Tibial artery (tissue), 4 donors: ENCODE measurements at regions not wholly inside any gene's neighbourhood (a gene's known extent, or its start where the extent isn't known, plus 50 kb on each side); places are given as distances from the start of the nearest gene placed in this dataset.

ENCODE experiments used
- DNase-seq, 2 donors: peaks; one replicate each; pipeline ENCODE4 v3.0.0-alpha.2; 2019
- H3K27ac ChIP-seq, 2 donors: fragments of 200-600 bp; sonication (generic) in 1 of 2; 1 replicate in 1 of 2; 2 replicates in 1 of 2; pipeline ENCODE4 v1.5.1; 2018 to 2019; ENCODE audit warnings: mild to moderate bottlenecking in 1 of 2
- H3K27me3 ChIP-seq, 2 donors: fragments of 200-600 bp; sonication (generic) in 1 of 2; one replicate each; pipeline versions ENCODE4 v1.5.1 to v1.6.0; 2016 to 2019
- H3K36me3 ChIP-seq, 3 donors: fragments of 200-600 bp; sonication (generic) in 2 of 3; one replicate each; pipeline ENCODE4 v1.5.1; 2016 to 2019; ENCODE audit warnings: mild to moderate bottlenecking in 2 of 3
- H3K4me1 ChIP-seq, 4 donors: fragments of 200-600 bp; sonication (generic) in 2 of 4; 1 replicate in 3 of 4; 2 replicates in 1 of 4; pipeline ENCODE4 v1.5.1; 2016 to 2019
- H3K4me3 ChIP-seq, 2 donors: fragments of 200-600 bp; sonication (generic) in 1 of 2; 1 replicate in 1 of 2; 2 replicates in 1 of 2; pipeline ENCODE4 v1.5.1; 2018 to 2019; ENCODE audit warnings: mild to moderate bottlenecking in 2 of 2
- H3K9me3 ChIP-seq, 3 donors: fragments of 200-600 bp; sonication (generic) in 1 of 3; one replicate each; pipeline ENCODE4 v1.5.1; 2016 to 2019
- CTCF ChIP-seq, 2 experiments: fragments of 200-600 bp in 1 of 2; fragments of 450-650 bp in 1 of 2; IDR thresholded peaks; one replicate each; pipeline ENCODE4 v1.5.1; 2017 to 2019; ENCODE audit warnings: antibody characterized with exemption in 2 of 2, mild to moderate bottlenecking in 1 of 2, moderate library complexity in 1 of 2
- intact Hi-C: fragments of 100-400 bp; cut with DNase I; formaldehyde crosslinking; loops from one replicate; pipeline ENCODE4 v1.15.0; 2023; ENCODE audit warnings: low total_unique reads

DNA sequence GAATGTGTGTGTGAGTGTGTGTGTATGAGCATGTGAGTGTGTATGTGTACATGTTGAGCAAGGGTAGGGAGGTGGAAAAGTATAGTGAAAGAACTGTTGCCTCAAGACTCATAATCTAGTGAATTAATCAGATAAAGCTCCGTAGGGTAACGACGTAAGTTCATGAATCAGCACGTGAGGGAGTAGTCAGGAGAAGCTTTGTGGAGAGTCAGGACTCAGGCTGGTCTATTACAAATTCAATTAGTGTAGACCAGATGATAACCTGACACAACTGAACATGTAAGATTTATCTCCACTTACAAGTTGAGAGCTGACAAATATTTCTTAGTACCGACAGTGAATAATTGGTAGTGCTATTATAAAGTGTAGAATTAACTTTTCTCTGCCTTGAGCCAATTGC, 194.5 kb downstream of the RAD51AP2 start:
- H3K4me1 ChIP-seq: no peaks in the 10 kb centered on the region
- no peak for DNase-seq

DNA sequence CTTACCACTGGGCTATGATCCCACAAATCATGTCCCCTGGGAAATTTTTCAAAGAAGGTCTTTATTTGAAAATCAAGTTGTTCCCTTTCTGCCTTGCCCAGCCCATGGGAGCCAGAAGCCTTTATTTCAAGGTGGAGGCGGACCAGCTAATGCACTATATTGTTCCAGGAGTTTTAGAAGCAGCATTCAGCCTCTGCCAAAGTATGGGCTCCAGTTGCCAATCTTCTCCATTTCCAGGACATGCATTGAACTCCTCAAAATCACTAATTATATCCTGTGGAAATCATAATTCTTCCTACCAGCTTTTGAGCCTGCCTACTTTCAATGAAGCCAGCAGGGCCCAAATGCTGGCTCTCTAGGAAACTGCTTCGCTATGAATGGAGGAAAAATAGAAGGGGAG, 195.8 kb downstream of the RAD51AP2 start:
- Histone ChIP-seq H3K27me3 (no peaks in the 10 kb centered on the region), H3K36me3 (no peaks in the 10 kb centered on the region), H3K9me3 (no peaks in the 10 kb centered on the region), H3K4me3 (no peak overlapping the region), H3K4me1 (no peaks in the 10 kb centered on the region), H3K27ac (no peak overlapping the region)
- intact Hi-C loops: no loop called here
- DNase-seq: no peak
- no peak for TF ChIP-seq CTCF (IDR thresholded peaks at IDR 0.05)

More for the DNA sequence above, 194.5 kb downstream of the RAD51AP2 start:
- no peak for TF ChIP-seq CTCF (IDR thresholded peaks at IDR 0.05)
- no peaks in the 10 kb centered on the region for H3K36me3 ChIP-seq
- H3K27me3 ChIP-seq: no peaks in the 10 kb centered on the region
- no peaks in the 10 kb centered on the region for H3K9me3 ChIP-seq
- no peak overlapping the region for H3K4me3 ChIP-seq
- intact Hi-C loops: no loop called here
- H3K27ac ChIP-seq: no peak overlapping the region

GRCh38 chr2:17319090-17319489, 199.2 kb downstream of the RAD51AP2 start:
- intact Hi-C loops: no loop called here
- DNase-seq: no peak
- Histone ChIP-seq H3K36me3 (no peaks in the 10 kb centered on the region), H3K27ac (no peak overlapping the region), H3K9me3 (no peaks in the 10 kb centered on the region), H3K4me3 (no peak overlapping the region), H3K27me3 (no peaks in the 10 kb centered on the region), H3K4me1 (no peaks in the 10 kb centered on the region)
- no peak for TF ChIP-seq CTCF (IDR thresholded peaks at IDR 0.05)

DNA sequence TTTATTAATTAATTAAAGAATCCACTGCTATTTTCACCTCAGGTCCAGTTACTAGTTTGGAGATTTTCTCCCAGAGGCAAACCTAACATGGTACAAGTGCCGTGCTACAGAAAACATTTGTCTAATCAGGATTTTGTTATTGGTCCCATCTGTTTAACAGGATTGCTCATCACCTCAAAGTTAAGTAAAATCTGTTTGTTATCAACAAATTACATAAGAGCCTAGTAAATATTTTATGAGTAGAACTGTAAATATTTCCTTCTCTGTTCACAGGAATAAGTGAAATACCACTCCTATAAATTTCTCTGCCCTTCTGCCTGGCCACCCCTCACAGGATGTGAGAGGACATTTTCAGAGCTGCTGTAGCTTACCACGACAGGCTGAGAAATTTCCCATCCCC, 200.2 kb downstream of the RAD51AP2 start:
- Histone ChIP-seq H3K9me3 (no peaks in the 10 kb centered on the region), H3K36me3 (no peaks in the 10 kb centered on the region), H3K4me1 (no peaks in the 10 kb centered on the region), H3K4me3 (no peak overlapping the region), H3K27ac (no peak overlapping the region), H3K27me3 (no peaks in the 10 kb centered on the region)
- no peak for TF ChIP-seq CTCF (IDR thresholded peaks at IDR 0.05)
- intact Hi-C loops: no loop called here
- DNase-seq: no peak

GRCh38 chr2:17317439-17317976, 200.7 kb downstream of the RAD51AP2 start:
- H3K36me3 ChIP-seq: no peaks in the 10 kb centered on the region
- H3K9me3 ChIP-seq: no peaks in the 10 kb centered on the region
- H3K4me3 ChIP-seq: no peak overlapping the region
- intact Hi-C loops: no loop called here
- H3K27me3 ChIP-seq: no peaks in the 10 kb centered on the region
- no peak for TF ChIP-seq CTCF (IDR thresholded peaks at IDR 0.05)
- no peak for DNase-seq
- no peak overlapping the region for H3K27ac ChIP-seq
- H3K4me1 ChIP-seq: no peaks in the 10 kb centered on the region

- Histone ChIP-seq H3K27me3 (no peaks in the 10 kb centered on the region), H3K4me1 (no peaks in the 10 kb centered on the region), H3K9me3 (no peaks in the 10 kb centered on the region), H3K27ac (no peak overlapping the region), H3K4me3 (no peak overlapping the region), H3K36me3 (no peaks in the 10 kb centered on the region)
- no peak for TF ChIP-seq CTCF (IDR thresholded peaks at IDR 0.05)
- intact Hi-C loops: no loop called here
- DNase-seq: no peak
These were observed 205.0 kb downstream of the RAD51AP2 start for GRCh38 chr2:17313261-17313660.
